DOHH2 (cell line): ENCODE measurements at regions not wholly inside any gene's neighbourhood (a gene's known extent, or its start where the extent isn't known, plus 50 kb on each side); places are given as distances from the start of the nearest gene placed in this dataset.
A peak's percentile ranks its signal among the peaks of the same experiment; 100 is the strongest.

Experiments
- CTCF ChIP-seq: fragments of 200-600 bp; sonication (generic); IDR thresholded peaks from one replicate; pipeline ENCODE4 v1.5.1; 2014; ENCODE audit warnings: antibody characterized with exemption, mild to moderate bottlenecking, low read depth, low read length; ENCODE audit not compliant: poor library complexity, severe bottlenecking
- EZH2phosphoT487 ChIP-seq: fragments of 200-600 bp; sonication (generic); IDR thresholded peaks from 2 replicates; pipeline ENCODE4 v1.6.1; 2017; ENCODE audit warnings: borderline replicate concordance, mild to moderate bottlenecking, antibody characterized with exemption, low read length, moderate library complexity, mixed read lengths

- TF ChIP-seq CTCF: peak; percentile 93
- TF ChIP-seq EZH2phosphoT487: no peak
These were observed 229.4 kb downstream of the DMAC1 start for GRCh38 chr9:7570107-7570720.
